HG02870 (cell line): ENCODE measurements at regions not wholly inside any gene's neighbourhood (a gene's known extent, or its start where the extent isn't known, plus 50 kb on each side); places are given as distances from the start of the nearest gene placed in this dataset.

ENCODE experiments used
- ATAC-seq: cut with Tn5 transposase; IDR thresholded peaks from one replicate; pipeline ENCODE4 v1.9.1; 2021; ENCODE audit warnings: mild to moderate bottlenecking, moderate library complexity; ENCODE audit not compliant: unreplicated experiment

DNA sequence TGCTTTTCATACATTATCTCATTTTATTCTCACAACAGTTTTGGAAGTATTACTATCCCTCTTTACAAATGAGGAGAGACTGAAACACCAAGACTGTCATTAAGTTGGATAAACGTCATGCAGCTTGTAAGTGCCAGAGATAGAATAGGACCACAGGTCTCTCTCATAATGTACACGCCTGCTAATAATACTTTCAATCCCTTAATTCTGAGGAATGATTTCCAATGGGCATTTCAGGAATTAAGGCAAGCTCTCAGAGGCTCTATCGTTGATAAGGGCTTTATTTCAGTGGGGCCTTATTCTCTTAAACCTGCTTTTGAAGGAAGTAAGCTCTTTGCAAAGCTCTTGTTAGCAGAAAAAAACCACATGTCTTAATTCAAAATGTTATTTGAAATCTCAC lies 229.1 kb downstream of the NFKBIZ start:
- no peak for ATAC-seq

DNA sequence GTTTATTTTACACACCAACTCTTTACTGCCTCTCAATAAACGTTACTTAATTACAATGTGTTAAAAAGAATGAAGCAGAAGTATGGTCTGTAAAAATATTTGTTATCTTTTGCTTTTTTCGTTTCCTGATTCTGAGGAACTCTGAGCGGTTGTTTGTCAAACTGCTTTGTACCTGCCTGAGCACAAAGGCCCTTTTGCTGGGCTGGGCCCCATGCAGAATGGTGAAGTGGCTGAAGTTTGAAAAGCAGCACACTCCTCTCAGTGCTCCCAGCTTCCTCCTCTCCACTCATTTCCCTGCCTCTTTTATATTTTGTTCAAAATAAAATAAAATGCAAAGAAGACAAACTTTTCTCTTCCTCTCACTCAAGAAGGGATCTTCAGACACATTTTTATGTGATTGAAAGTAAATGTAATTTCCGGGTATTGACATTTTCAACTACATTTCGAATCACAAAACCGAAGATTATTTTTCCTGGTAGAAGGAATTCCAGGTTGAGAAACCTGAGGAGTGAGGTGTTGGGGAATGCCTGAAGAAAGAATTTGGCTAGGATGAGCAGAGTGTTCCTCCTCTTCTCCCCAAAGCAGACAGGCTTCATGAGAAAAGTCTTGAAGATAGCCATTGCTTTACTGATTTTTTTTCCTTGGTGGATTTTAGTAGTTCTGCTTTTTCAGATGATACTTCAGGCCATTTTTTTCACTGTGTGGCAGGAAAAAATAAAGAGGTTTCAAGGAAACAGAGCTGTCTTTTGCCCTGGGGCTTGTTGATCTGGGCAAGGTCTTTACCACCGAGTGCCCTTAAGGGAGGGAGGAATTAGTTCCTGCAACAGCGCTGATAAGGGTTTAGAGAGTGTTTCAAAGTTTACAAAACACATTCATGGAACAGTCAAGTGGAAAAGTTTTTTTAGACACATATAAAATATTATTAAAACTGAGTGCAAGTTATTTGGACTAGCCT lies 229.8 kb downstream of the NFKBIZ start:
- no peak for ATAC-seq

DNA sequence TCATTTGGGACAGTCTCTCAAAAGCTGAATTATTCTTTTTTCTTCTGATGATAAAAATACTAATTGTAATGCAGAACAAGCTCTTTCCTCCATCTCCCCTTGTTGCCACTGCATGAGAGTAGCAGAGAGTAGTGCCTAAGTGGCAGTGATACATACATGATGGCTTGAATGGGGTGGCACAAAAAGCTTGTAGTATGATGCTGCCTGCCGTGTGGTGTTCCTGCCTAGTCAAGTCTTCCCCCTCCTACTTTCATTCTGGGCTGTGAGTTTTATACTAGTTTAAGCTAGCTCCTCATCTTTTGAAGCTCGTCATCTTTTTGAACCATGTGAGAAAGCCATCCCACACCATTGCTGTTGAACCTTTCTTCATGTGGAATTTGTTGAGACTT lies 230.5 kb downstream of the NFKBIZ start:
- no peak for ATAC-seq

DNA sequence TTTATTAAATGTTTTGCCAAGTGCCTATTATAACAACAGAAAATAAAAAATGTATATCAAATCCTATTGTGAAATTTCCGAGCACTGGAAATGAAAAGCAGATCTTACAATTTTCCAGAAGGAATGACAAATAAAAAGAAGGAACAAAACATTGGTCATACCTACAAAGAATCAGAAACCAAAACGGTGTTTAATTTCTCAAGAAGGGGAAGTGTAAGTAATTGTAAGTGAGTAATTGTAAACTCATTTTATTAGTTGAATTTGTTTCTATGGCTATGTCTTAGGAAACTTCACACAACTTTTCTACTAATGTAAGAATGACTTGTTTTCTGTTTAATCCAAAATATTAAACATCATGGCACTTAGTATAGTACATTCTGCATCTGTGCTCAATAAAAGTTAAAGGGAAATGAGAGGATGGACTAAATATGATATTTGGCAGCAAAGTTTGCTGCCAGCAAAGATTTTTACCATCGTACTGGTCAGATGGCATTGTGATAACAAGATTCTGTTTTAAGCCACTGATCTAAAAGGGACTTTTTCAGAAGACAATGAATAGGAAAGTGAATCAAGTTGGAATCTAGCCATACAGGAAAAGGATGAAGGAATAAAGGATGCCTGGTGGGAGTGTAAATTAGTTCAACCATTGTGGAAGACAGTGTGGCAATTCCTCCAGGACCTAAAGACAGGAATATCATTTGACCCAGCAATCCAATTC lies 232.4 kb downstream of the NFKBIZ start:
- no peak for ATAC-seq

DNA sequence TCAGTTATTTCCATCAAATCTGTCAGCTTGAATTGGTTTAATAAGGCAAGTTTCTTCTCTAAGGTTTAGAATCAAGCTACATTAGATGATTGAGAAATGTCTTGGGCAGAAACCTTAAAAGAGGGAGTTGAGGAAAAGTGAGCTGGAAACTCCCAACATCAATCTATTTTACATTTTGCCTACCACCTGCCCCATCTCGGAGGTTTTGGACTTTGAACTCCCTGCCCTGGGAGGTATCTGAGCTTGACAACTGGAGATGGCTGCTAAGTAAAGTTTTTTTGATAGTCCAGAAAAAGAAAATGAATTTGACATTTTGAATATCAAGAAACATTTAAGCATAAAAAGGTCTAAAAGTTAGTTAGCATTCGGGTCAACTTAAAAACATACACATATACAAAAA lies 234.2 kb downstream of the NFKBIZ start:
- ATAC-seq, result no peak

DNA sequence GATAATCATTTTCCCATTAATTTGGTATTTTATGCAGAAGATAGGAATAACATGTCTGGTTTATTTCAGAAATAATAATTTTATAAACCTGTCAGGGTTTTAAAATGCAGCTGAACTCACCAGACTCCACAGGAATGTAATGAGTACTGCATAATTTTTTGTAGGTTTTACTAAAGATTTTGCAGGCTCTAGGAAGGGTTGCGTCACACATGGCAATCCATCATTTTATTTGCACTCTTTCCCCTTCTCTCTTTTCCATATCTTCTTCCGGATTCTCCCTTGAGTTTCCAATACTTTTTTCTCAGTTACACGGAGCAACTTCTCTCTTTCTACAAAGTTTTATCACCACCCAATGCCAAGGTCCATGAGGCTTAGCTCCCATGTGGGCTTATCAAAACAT lies 234.7 kb downstream of the NFKBIZ start:
- ATAC-seq, result no peak

DNA sequence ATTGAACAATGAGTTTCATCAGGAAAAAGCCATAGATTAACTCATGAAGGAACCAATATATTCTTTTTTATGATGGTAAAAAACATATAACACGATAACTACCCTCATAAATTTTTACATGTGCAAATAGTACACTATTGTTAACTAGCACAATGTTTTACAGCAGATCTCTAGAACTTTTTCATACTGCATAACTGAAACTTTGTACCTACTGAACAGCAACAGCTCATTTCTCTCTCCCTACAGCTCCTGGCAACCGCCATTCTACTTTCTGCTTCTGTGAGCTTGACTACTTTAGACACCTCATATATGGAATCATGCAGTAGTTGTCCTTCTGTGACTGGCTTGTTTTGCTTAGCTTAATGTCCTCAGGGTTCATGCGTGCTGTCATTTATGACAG lies 235.4 kb downstream of the NFKBIZ start:
- no peak for ATAC-seq

DNA sequence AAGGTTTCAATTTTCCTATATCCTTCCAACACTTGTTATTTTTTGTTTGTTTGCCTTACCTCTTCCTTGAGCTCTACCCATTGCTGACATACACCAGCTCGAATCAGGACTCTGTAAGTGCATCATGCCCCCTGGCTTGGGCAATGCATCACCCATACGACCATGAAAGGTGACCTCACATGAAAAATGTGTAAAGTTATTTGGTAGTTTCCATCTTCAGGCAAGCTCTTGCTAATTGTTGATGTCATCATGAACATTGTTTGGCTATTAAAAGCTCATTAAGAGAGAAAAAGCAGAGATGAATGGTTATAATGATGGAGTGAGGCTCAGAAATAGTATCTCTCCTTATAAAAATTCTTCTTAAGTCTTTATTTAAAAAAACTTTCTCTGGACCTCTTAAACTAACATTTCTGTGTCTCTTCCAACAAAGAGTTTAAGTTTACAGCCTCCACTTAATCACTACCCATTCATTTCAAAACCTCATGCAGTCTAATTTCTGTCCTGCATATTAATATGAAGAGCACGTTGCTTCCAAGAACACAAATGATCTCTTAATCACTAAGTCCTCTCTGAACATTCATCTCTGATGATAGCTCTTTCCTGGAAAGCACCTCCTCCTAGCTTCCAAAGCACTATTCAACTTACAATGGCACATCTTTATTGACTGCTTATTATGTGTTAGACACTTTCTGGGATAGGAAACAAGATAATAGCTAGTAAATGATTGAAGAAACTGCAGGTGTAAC lies 236.3 kb downstream of the NFKBIZ start:
- no peak for ATAC-seq

DNA sequence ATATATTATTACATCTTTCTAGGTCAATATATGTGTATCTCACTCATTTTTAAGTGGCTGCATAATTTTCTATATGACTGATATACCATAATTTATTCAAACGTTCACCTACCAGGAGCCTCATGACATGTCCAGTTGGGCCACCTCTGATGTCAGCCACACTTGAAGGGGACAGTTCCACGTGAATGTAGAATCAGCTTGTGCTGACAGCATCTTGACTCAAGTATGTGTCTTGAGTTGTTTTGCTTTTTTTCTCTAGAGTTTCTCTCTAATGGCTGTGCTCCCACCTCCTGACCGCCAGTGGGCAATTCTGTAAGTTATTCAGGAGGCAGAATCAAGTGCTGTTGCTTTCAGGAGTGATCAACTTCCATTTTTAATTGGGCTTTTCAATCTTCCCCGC lies 237.9 kb downstream of the NFKBIZ start:
- no peak for ATAC-seq

DNA sequence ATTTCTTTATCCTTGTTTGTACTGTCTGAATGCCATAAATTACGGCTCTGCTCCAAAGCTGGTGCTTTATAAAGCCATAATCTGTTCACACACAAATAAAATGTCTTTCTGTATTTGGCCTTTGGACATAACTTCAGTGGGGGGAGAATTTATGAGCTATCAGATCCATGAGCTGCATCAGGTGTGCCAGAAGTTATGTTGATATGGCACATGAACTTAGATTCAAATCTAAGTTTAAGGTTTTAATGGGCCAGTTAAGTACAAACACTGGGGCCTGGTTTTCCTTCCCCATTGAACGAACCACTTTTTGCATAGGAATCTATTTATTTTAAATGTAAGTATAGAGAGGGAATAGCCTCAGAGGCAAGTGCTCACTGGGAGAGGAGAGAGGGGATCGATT lies 239.9 kb downstream of the NFKBIZ start:
- no peak for ATAC-seq

DNA sequence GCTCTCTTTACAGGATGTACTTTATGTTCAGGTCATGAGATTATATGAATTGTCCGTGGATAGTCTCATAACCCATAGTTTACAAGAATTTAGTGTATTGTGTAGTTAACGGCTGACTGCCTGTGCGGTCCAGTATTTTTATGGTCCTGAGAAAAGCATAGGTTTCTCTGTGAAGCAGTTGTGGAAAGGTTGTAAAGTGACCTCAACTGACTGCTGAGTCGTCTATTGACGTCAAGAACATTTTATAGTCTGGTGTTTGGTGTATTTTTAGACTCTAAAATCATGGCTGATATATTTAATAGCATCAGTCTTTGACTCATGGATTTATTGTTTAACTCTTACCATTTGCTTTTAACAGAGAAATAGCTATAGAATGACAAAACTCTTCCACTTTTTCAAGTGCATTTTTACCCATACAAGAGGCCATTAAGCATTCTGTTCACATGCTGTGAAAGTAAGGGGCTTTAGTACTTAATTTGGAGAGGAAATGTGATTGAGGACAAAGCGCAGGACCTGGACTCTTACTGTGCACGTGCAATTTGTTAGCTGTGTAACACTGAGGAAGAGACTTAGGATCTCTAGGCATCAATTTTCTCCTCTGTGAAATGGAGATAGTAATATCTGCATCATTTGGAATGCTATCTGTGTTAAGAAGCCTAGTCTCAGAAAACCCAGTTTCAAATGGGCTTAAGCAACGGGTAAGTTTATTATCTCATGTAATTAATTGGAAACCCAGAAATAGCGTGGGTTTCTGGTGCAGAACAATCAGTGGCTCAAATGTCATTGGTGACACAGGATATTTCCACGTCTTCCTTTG lies 240.8 kb downstream of the NFKBIZ start:
- no peak for ATAC-seq

DNA sequence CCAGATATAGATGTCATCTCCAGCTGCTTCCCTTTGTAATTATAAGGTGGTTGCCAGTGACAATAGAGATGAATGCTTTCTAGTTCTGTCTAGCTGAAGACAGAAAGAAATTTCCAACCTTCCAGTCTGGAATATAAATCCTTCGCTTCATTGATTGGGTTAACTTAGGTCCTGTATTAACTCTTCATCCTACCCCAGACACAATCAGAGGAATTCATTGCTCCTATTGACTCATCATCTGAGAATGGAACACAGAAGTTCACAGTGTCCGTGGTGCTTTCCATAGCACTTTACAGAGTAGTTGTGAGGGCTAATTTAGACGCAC lies 241.4 kb downstream of the NFKBIZ start:
- no peak for ATAC-seq

DNA sequence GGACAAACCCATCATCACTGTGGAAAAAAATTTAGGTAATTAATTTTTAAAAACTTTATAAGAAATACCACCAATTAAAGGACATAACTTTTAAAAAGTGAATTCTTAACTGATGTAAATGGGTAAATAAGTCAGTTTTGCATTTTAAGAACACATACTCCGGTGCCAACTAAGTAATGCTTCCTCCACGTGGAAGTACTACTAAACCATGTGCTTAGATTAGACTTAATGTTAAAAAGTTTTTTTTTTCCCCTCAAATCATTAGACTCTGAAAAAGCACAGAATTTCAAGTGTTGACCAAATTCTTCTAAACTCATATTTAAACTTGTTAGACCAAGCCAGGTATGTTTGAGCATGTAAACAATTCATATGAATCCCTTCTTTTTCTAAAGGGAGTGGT lies 242.0 kb downstream of the NFKBIZ start:
- no peak for ATAC-seq

DNA sequence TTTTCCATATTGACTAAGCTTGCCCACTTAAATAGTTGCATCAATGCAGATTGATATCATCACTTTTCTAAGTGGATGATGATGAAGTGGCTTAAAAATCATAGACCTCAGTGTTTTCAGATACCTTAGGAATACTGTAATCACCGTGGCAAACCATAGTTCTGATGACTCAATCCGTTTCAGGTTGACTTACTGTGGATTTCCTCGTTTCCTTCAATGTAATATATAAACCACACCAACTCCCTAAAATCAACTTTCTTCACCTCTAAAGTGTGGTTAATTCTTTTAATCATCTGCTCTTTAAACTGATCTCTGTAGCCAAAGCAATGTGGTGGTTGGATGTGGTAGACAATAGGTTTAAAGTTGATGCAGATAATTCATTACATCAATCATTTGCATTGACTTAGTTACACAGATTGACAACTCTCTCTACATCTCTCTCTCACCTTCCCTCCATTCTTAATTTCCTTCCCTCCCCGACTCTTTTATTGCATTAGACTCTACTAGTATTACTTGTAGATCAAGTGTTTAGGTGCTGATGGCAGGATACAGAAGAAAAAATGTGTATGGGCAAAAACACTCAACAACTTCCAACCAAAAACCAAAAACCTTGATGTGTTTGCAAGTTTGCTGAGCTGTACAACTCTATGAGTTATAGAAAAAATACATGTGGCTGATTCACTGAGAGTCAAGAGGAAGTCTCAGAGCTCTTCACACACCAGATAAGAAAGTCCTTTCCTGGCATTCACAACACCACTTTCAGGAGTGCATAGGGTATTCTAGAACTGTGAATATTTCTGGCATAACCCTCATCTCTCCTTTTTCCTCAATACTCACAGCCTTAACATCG lies 243.5 kb downstream of the NFKBIZ start:
- no peak for ATAC-seq

DNA sequence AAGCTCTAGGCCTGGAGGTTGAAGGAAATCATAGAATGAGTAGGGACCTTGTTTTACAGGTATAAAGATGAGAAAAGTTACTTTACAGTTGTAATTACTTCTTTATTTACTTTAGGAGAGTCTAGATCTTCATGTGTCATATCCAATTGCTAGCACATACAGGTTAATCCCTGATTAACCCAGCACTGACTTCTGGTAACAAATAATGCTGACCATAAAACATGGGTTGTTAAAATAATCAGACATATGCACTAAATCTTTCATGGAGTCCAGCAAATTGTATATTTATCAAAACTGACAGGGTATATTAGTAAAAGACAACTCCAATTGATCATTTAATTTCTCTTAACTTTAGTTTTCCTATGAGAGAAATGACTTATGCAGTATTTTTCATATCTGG lies 245.2 kb downstream of the NFKBIZ start:
- ATAC-seq, result no peak

DNA sequence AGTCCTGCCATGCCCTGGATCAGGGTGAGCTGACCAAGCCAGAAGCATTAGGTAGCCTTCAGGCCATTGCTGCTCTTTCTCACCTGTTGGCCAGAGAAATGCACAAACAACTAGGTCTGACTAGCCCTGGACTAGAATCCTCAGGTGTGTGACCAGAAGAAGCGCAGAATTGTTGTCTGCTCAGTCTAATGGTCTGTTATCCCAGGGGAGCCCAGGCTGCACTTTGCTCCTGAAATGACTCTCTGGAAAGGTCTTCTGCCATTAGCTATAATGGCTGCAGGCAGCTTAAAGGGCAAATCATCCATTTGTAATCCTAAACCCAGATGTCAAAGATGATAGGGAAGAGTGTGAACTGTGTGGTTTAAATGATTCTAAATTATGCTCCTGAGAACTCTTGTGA lies 246.1 kb downstream of the NFKBIZ start:
- no peak for ATAC-seq

DNA sequence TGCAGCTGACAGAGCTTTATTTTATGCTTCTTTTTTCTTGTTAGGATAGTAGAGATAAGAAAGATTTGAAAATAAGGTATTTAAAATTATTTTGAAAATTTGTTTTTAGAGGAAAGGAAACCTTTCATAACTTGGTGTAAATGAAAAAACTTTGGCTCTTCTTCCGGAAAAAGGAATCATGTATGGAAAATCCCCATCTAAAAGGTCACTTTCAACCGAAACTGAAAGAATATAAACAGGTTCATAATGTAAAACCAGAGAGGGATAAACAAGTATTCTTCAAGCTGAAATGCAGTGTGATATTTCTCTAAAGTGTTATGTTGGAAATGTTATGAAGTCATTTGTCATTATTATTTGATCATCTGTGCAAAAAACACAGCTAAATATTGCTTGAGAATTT lies 246.8 kb downstream of the NFKBIZ start:
- no peak for ATAC-seq

DNA sequence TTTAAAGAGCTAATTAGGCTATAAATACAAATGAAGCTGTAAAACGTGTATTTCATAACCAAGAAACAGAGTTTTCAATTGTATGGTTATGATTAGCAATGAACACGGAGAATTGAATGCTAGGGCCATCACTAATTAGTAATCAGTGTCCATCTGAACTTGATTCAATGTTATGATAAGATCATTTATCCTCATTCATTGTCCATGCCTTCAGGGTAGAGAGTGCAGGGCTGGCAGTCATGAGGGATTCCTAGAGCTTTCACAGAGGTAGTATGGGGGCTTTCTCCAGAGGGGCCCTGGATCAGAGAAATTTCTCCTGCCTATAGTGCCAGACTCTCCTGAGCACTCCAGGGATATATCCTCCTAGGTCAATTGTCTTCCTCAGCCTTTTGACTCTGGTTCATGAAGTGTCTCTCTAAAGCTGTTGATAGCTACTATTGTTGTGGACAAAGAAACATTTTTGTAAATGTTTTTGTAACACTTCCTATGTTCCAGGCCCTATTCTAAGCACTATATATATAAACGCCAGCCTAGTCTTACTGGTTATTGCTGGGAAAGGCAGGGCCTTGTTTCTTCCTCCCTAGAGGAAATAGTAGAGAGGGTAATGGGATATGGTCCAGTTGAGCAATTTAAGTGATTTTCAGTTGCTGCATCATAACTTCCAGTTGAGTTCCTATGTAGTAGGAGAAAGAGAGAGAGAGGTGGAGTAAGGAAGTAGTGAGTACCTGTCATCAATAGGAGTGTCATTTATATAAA lies 249.0 kb downstream of the NFKBIZ start:
- ATAC-seq, result no peak

DNA sequence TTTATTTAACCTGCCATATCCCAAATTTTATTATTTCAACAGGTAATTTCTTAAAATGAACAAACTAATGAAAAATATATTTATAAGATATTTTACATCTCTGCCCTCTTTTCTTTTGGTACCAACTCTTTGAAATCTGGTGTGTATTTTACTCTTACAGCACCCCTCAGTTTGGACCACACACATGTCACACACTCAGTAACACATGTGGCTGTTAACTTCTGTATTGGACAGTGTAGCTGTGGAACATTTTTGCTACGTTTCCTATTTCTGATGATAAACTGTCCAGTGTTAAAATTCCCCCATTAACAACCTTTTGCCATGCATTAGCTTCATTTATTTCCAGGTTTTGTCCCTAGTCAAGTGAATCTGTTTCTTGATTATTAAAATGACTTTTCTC lies 250.6 kb downstream of the NFKBIZ start:
- no peak for ATAC-seq
